Heart left ventricle (tissue), 13 donors: ENCODE measurements at regions not wholly inside any gene's neighbourhood (a gene's known extent, or its start where the extent isn't known, plus 50 kb on each side); places are given as distances from the start of the nearest gene placed in this dataset.

Source experiments
- POLR2A ChIP-seq, 2 donors: fragments of 450-650 bp; IDR thresholded peaks; one replicate each; pipeline ENCODE4 v1.6.1; 2017; ENCODE audit warnings: antibody characterized with exemption in 2 of 2, mild to moderate bottlenecking in 2 of 2, moderate library complexity in 2 of 2
- TF ChIP-seq, protein P1 (sequence below), 12 donors: fragments of 200-600 bp; sonication (generic) in 4 of 12; IDR thresholded peaks; one replicate each; pipeline versions ENCODE4 v1.5.0 to v1.8.0; 2018 to 2022; ENCODE audit warnings: antibody characterized with exemption in 12 of 12, mild to moderate bottlenecking in 5 of 12
- donor health status: ischemic (EF 13 %, LVEDD 7.1; RV severe dilation, severe dysfunction).
- donor health status: DM: no; HTN: yes; CAD: no.
- donor health status: DM: no; HTN: no; CAD: no.
- donor health status: ischemic (EF 25% LVEDD 6.9; RV normal size, moderate dysfunction).
- donor health status: ischemic (EF 25% LVEDD 5.7; RV mildly dilated, moderate dysfunction).
- donor health status: ischemic (EF 35%, LVEDD 5.7; RV mildly dilated, moderate dysfunction).
- donor health status: nonischemic (EF 11% LVEDD 7.7; RV severe dilation, severe dysfunction).
- donor health status: DM: yes; HTN: yes; CAD: no.
- donor health status: PGD.
- donor health status: ischemic (EF 29% LVEDD 5.4; RV normal size, mild dysfunction).
- donor health status: nonischemic (EF 23%, LVEDD 6.1; RV moderate dilation, normal function).

GRCh38 chr12:17416748-17417147 is 673.2 kb downstream of the RERGL start:
- TF ChIP-seq, protein P1, sequence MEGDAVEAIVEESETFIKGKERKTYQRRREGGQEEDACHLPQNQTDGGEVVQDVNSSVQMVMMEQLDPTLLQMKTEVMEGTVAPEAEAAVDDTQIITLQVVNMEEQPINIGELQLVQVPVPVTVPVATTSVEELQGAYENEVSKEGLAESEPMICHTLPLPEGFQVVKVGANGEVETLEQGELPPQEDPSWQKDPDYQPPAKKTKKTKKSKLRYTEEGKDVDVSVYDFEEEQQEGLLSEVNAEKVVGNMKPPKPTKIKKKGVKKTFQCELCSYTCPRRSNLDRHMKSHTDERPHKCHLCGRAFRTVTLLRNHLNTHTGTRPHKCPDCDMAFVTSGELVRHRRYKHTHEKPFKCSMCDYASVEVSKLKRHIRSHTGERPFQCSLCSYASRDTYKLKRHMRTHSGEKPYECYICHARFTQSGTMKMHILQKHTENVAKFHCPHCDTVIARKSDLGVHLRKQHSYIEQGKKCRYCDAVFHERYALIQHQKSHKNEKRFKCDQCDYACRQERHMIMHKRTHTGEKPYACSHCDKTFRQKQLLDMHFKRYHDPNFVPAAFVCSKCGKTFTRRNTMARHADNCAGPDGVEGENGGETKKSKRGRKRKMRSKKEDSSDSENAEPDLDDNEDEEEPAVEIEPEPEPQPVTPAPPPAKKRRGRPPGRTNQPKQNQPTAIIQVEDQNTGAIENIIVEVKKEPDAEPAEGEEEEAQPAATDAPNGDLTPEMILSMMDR (IDR thresholded peaks at IDR 0.05), result no peak
- no peak for TF ChIP-seq POLR2A (IDR thresholded peaks at IDR 0.05)
